K562 (cell line): ENCODE measurements at regions not wholly inside any gene's neighbourhood (a gene's known extent, or its start where the extent isn't known, plus 50 kb on each side); places are given as distances from the start of the nearest gene placed in this dataset.

Source experiments
- ATAC-seq: fragments of 200-7000 bp; cut with Tn5 transposase; 3 replicates; pipeline ENCODE4 v1.9.1; 2020; ENCODE audit warnings: moderate library complexity
- BruUV-seq: library from RNA; stranded (reverse); fragments of 400-500 nt; replicated peaks from 2 replicates; lab custom pipeline; 2021; lab: Mats Ljungman, UMichigan
- CTCF ChIA-PET: fragments of 300-600 bp; formaldehyde crosslinking; extraction: SDS; loops from one replicate; lab custom pipeline; 2021; ENCODE audit warnings: low intra/inter-chr PET ratio; lab: Yijun Ruan, JAX
- POLR2A ChIA-PET: fragments of 300-600, 350-650 bp; sonication (Branson Sonifier 250); formaldehyde crosslinking; extraction: SDS; loops from one replicate; lab custom pipeline; 2021; ENCODE audit warnings: antibody characterized with exemption, inconsistent platforms; lab: Yijun Ruan, JAX
- DNase-seq, 4 experiments: peaks; one replicate each; pipeline versions ENCODE4 v3.0.0 to v3.0.0-alpha.2; 2011 to 2018; ENCODE audit warnings: low spot score in 3 of 4, mixed read lengths in 3 of 4; ENCODE audit errors: extremely low read depth in 1 of 4
- FAIRE-seq: peaks from 2 replicates; lab custom pipeline; 2011; peaks lifted over from hg19 to GRCh38; lab: Jason Lieb, UNC
- H2AFZ ChIP-seq: 2 replicates; pipeline ENCODE4 v1.6.0; 2011; ENCODE audit warnings: low read depth, low read length, control low read depth, inconsistent platforms
- H3K27ac ChIP-seq: fragments of 200-600 bp; 3 replicates; pipeline ENCODE4 v1.8.0; 2011; ENCODE audit warnings: low read depth, mild to moderate bottlenecking, control low read depth, inconsistent platforms, low read length, moderate library complexity, mixed read lengths; ENCODE audit errors: extremely low read depth
- H3K27me3 ChIP-seq, 2 experiments: fragments of 300-600 bp in 1 of 2; 2 replicates in 1 of 2; 3 replicates in 1 of 2; pipeline versions ENCODE4 v1.6.0 to v1.8.0; 2011; ENCODE audit warnings: inconsistent platforms in 2 of 2, low read length in 2 of 2, mild to moderate bottlenecking in 1 of 2, mixed read lengths in 1 of 2, moderate library complexity in 1 of 2; ENCODE audit not compliant: control insufficient read depth in 2 of 2, insufficient read depth in 2 of 2
- H3K36me3 ChIP-seq: fragments of 300-600 bp; 3 replicates; pipeline ENCODE4 v1.8.0; 2011; ENCODE audit warnings: mild to moderate bottlenecking, low read length, inconsistent platforms; ENCODE audit not compliant: control insufficient read depth, insufficient read depth
- H3K4me1 ChIP-seq, 2 experiments: fragments of 200-600 bp in 1 of 2; replicated peaks in 1 of 2; 2 replicates in 1 of 2; 3 replicates in 1 of 2; pipeline versions ENCODE4 v1.5.1 to v1.8.0; 2011; ENCODE audit warnings: inconsistent platforms in 2 of 2, low read length in 2 of 2, mild to moderate bottlenecking in 1 of 2, mixed read lengths in 1 of 2, moderate library complexity in 1 of 2; ENCODE audit not compliant: control insufficient read depth in 2 of 2, insufficient read depth in 2 of 2
- H3K4me2 ChIP-seq: 2 replicates; pipeline ENCODE4 v1.6.1; 2011; ENCODE audit warnings: low read length, control low read depth, inconsistent platforms, mixed read lengths; ENCODE audit not compliant: insufficient read depth
- H3K4me3 ChIP-seq: fragments of 200-600 bp; sonication (generic), shearing (Covaris generic); 2 replicates; pipeline ENCODE4 v1.5.1; 2016; ENCODE audit warnings: control low read depth, inconsistent platforms
- H3K79me2 ChIP-seq: fragments of 200-600 bp; 3 replicates; pipeline ENCODE4 v1.8.0; 2011; ENCODE audit warnings: low read length, inconsistent platforms; ENCODE audit not compliant: control insufficient read depth, insufficient read depth
- H3K9ac ChIP-seq, 2 experiments: 2 replicates each; pipeline versions ENCODE4 v1.6.0 to v1.6.1; 2011; ENCODE audit warnings: low read depth in 2 of 2, low read length in 2 of 2, control low read depth in 1 of 2, inconsistent platforms in 1 of 2, mild to moderate bottlenecking in 1 of 2, mixed read lengths in 1 of 2; ENCODE audit not compliant: insufficient read depth in 1 of 2
- H3K9me1 ChIP-seq: one replicate; pipeline ENCODE4 v1.6.0; 2011; ENCODE audit warnings: inconsistent platforms, mild to moderate bottlenecking, low read length, moderate library complexity; ENCODE audit not compliant: control insufficient read depth, insufficient read depth
- H3K9me3 ChIP-seq: replicated peaks from 2 replicates; pipeline ENCODE4 v1.5.1; 2011; ENCODE audit warnings: low read depth, low read length, inconsistent platforms; ENCODE audit not compliant: control insufficient read depth, insufficient read depth
- H4K20me1 ChIP-seq: replicated peaks from 2 replicates; pipeline ENCODE4 v1.6.1; 2011; ENCODE audit warnings: low read length, inconsistent platforms, mixed read lengths; ENCODE audit not compliant: control insufficient read depth, insufficient read depth
- ADNP ChIP-seq: fragments of 200-800 bp; sonication (Bioruptor generic); IDR thresholded peaks from 2 replicates; pipeline ENCODE4 v1.6.1; 2016; ENCODE audit warnings: missing genetic modification characterization, missing compliant biosample characterization
- BCOR ChIP-seq: fragments of 450-650 bp; IDR thresholded peaks from 2 replicates; pipeline ENCODE4 v1.6.1; 2016
- CBX1 ChIP-seq: sonication (generic); IDR thresholded peaks from 2 replicates; pipeline ENCODE4 v1.6.1; 2016; ENCODE audit warnings: antibody characterized with exemption, low read depth, mild to moderate bottlenecking
- CBX3 ChIP-seq, 2 experiments: IDR thresholded peaks; 1 replicate in 1 of 2; 2 replicates in 1 of 2; pipeline ENCODE4 v1.6.1; 2012; ENCODE audit warnings: inconsistent platforms in 2 of 2, low read length in 2 of 2, borderline replicate concordance in 1 of 2, control low read depth in 1 of 2
- CHD4 ChIP-seq: fragments of 200-600 bp; sonication (generic); IDR thresholded peaks from 3 replicates; pipeline ENCODE4 v1.6.1; 2012; ENCODE audit warnings: low read depth, mild to moderate bottlenecking, mixed read lengths, low read length, inconsistent platforms; ENCODE audit not compliant: insufficient read depth, insufficient replicate concordance, poor library complexity, severe bottlenecking
- EZH2 ChIP-seq: IDR thresholded peaks from 2 replicates; pipeline ENCODE4 v1.6.1; 2012; ENCODE audit warnings: low read depth, mild to moderate bottlenecking, inconsistent platforms, low read length, borderline replicate concordance
- HNRNPL ChIP-seq: fragments of 200-400 bp; formaldehyde crosslinking; IDR thresholded peaks from 2 replicates; pipeline ENCODE4 v1.6.1; 2017; ENCODE audit warnings: low read depth, mild to moderate bottlenecking, low read length
- KAT8 ChIP-seq: fragments of 450-650 bp; IDR thresholded peaks from 2 replicates; pipeline ENCODE4 v1.6.1; 2016; ENCODE audit warnings: low read depth, mild to moderate bottlenecking
- KDM1A ChIP-seq, 2 experiments: fragments of 450-650 bp; IDR thresholded peaks; 2 replicates each; pipeline ENCODE4 v1.6.1; 2016; ENCODE audit warnings: mild to moderate bottlenecking in 2 of 2
- PHF20 ChIP-seq: fragments of 450-650 bp; IDR thresholded peaks from 2 replicates; pipeline ENCODE4 v1.6.1; 2018; ENCODE audit not compliant: partially characterized antibody
- PTBP1 ChIP-seq: fragments of 200-400 bp; formaldehyde crosslinking; IDR thresholded peaks from 2 replicates; pipeline ENCODE4 v1.6.1; 2017; ENCODE audit warnings: low read depth, low read length
- RBM25 ChIP-seq: fragments of 200-400 bp; formaldehyde crosslinking; IDR thresholded peaks from 2 replicates; pipeline ENCODE4 v1.6.1; 2018; ENCODE audit warnings: low read length, low read depth, moderate library complexity; ENCODE audit not compliant: severe bottlenecking
- SMARCA5 ChIP-seq: fragments of 450-650 bp; IDR thresholded peaks from 2 replicates; pipeline ENCODE4 v1.6.1; 2016
- TAF7 ChIP-seq: fragments of 450-650 bp; IDR thresholded peaks from 2 replicates; pipeline ENCODE4 v1.6.1; 2016; ENCODE audit warnings: missing genetic modification characterization, missing compliant biosample characterization
- TRIM28 ChIP-seq: fragments of 450-650 bp; IDR thresholded peaks from 2 replicates; pipeline ENCODE4 v1.6.1; 2017
- ZNF23 ChIP-seq: fragments of 250-450 bp; sonication (Bioruptor Pico); IDR thresholded peaks from 2 replicates; pipeline ENCODE4 v1.4.0; 2020; ENCODE audit warnings: mild to moderate bottlenecking
- WGBS: fragments of 100-300 bp; shearing (Covaris generic); methylation state at CpG from one replicate; pipeline ENCODE4 v1.1.6; 2016; ENCODE audit warnings: low coverage, mixed read lengths; ENCODE audit not compliant: insufficient coverage; ENCODE audit errors: missing lambda C conversion rate; 5-methylcytosine and 5-hydroxymethylcytosine counted together
- in situ Hi-C: fragments of 300-500 bp; cut with MboI; formaldehyde crosslinking; loops from 4 replicates; pipeline ENCODE4 v1.15.0; 2018; ENCODE audit warnings: inconsistent platforms, mixed read lengths
- intact Hi-C: fragments of 100-400 bp; cut with micrococcal nuclease; formaldehyde crosslinking; loops from 2 replicates; pipeline ENCODE4 v1.14.2; 2022

DNA sequence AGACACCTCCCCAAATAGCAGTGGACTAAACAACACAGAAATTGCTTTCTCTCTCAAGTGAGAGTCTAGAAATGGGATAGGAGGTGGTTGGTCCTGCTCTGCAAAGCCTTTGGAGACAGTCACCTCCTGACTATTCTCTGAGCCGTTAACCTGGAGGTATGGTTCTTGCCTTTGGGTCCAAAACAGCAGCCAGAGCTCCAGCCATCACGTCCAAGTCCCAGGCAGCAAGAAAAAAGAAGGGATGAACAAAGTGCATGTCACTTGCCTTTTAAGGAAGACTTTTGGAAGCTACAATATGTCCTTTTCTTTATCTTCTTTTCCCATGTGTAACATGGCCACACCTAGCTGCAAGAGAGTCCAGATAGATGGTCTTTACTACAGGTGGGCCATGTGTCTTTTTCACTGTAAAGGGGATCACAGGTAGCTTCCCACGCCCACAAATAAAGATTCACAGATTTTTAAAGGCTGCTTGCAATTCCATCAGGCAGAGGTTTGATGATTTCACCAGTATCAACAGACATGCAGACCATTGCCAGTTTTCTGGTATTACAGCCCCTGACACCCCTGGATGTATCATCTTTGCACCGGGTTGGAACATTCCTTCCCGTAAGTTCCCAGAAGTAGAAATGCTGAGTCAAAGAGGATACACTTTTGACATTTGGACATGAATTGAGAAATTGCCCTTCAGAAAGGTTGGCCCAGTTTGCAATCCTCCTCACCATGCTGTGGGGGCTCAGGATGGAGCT, 66.0 kb downstream of the MYEOV start:
- TF ChIP-seq KAT8, result no peak
- TF ChIP-seq PTBP1, result 0 out of 2 replicates have a peak, but pooled peaks have one; percentile 52
- no peak for TF ChIP-seq PHF20
- 0 out of 2 replicates have a peak, but pooled peaks have one; percentile 27 for TF ChIP-seq SMARCA5
- TF ChIP-seq EZH2, result no peak
- peak; percentile 43 for TF ChIP-seq CHD4
- TF ChIP-seq TRIM28, result peak; percentile 86
- TF ChIP-seq ADNP (tag), result 0 out of 2 replicates have a peak, but pooled peaks have one; percentile 35
- TF ChIP-seq HNRNPL, result no peak
- TF ChIP-seq BCOR, result peak; percentile 73
- peak; percentile 97 for TF ChIP-seq RBM25
- peak in 1 of 2 experiments; percentile 92; a peak in 2 of 3 replicates for TF ChIP-seq CBX3 (IDR thresholded peaks at IDR 0.05; ENCODE audit: borderline replicate concordance in 1 of 2, low read length in 2 of 2)
- no peak for TF ChIP-seq ZNF23 (CRISPR knock-in tag)
- TF ChIP-seq CBX1, result peak; percentile 44; the same call in 1 of the 2 replicates
- TF ChIP-seq TAF7 (tag), result no peak
- peak in 1 of 2 experiments; percentile 61; a peak in 2 of 4 replicates for TF ChIP-seq KDM1A (IDR thresholded peaks at IDR 0.05)
- H3K27me3 ChIP-seq, result no peaks in the 10 kb centered on the region
- no peak for FAIRE-seq
- no peaks in the 10 kb centered on the region for H3K9me1 ChIP-seq
- no peak overlapping the region for H3K4me2 ChIP-seq
- DNase-seq, result no peak
- POLR2A ChIA-PET, result interaction anchor here (0.5 kb wide), 1 partner anchor 19 kb away, joined by 3 read pairs; no protein-coding TSS in a partner anchor
- H2AFZ ChIP-seq, result no peak overlapping the region
- intact Hi-C loops (loop anchor here (10.0 kb wide), 1 partner anchor 65 kb away; the partner anchor contains the start of gene MYEOV), in situ Hi-C loops (no loop called here)
- no peak overlapping the region for H3K4me3 ChIP-seq
- peaks cover 7% of the 10 kb centered on the region; the same call in 1 of the 2 replicates for H3K9me3 ChIP-seq
- WGBS, result 64% methylated on average over 5 of the region's 5 CpGs
- no peaks in the 10 kb centered on the region; the same call in 2 of the 3 replicates for H3K36me3 ChIP-seq
- peaks cover 0 to 13% of the 10 kb centered on the region in 2 experiments; a peak in 3 of 5 replicates for H3K4me1 ChIP-seq
- ATAC-seq, result no peak
- no peaks in the 10 kb centered on the region for H3K79me2 ChIP-seq
- CTCF ChIA-PET, result no interaction called here
- H4K20me1 ChIP-seq, result no peaks in the 10 kb centered on the region
- H3K27ac ChIP-seq, result no peak overlapping the region
- no peak overlapping the region for H3K9ac ChIP-seq
- no TSS peak for BruUV-seq
